Small intestine (tissue), 7 donors: ENCODE measurements at regions not wholly inside any gene's neighbourhood (a gene's known extent, or its start where the extent isn't known, plus 50 kb on each side); places are given as distances from the start of the nearest gene placed in this dataset.
"Not testable (repeated sequence)": the region's sequence is repeated elsewhere in the genome, so short reads cannot be mapped to it uniquely, and the experiment has no call there.

ENCODE experiments used
- DNase-seq, 2 donors: peaks; one replicate each; pipeline versions ENCODE4 v3.0.0 to v3.0.0-alpha.2; 2013
- FAIRE-seq: peaks from 2 replicates; lab custom pipeline; 2012; peaks lifted over from hg19 to GRCh38; lab: Jason Lieb, UNC
- H3K27ac ChIP-seq, 3 donors: one replicate each; pipeline ENCODE4 v1.5.1; 2013; ENCODE audit warnings: low read length in 2 of 3, mild to moderate bottlenecking in 2 of 3, control low read depth in 1 of 3, inconsistent platforms in 1 of 3, low read depth in 1 of 3, moderate library complexity in 1 of 3
- H3K27me3 ChIP-seq, 3 donors: one replicate each; pipeline ENCODE4 v1.6.1; 2013; ENCODE audit warnings: low read length in 3 of 3, inconsistent platforms in 1 of 3; ENCODE audit not compliant: control insufficient read depth in 3 of 3, insufficient read depth in 3 of 3
- H3K36me3 ChIP-seq, 3 donors: one replicate each; pipeline ENCODE4 v1.6.1; 2013; ENCODE audit warnings: low read length in 3 of 3, inconsistent platforms in 1 of 3, low read depth in 1 of 3, mild to moderate bottlenecking in 1 of 3, moderate library complexity in 1 of 3; ENCODE audit not compliant: control insufficient read depth in 3 of 3, insufficient read depth in 2 of 3
- H3K4me1 ChIP-seq, 3 donors: one replicate each; pipeline ENCODE4 v1.6.1; 2013; ENCODE audit warnings: low read length in 2 of 3, inconsistent platforms in 1 of 3, low read depth in 1 of 3, mild to moderate bottlenecking in 1 of 3, moderate library complexity in 1 of 3; ENCODE audit not compliant: control insufficient read depth in 3 of 3, insufficient read depth in 2 of 3
- H3K4me3 ChIP-seq, 3 donors: one replicate each; pipeline ENCODE4 v1.5.1; 2013; ENCODE audit warnings: low read length in 3 of 3, control low read depth in 1 of 3, inconsistent platforms in 1 of 3, low read depth in 1 of 3, mild to moderate bottlenecking in 1 of 3, moderate library complexity in 1 of 3
- H3K9me3 ChIP-seq, 2 donors: one replicate each; pipeline ENCODE4 v1.6.1; 2013; ENCODE audit warnings: low read depth in 1 of 2, low read length in 1 of 2; ENCODE audit not compliant: control insufficient read depth in 2 of 2, insufficient read depth in 1 of 2
- WGBS, 3 donors: extraction: QIAGEN DNeasy Blood & Tissue Kit; methylation state at CpG; one replicate each; pipeline ENCODE4 v1.1.7; 2013; 5-methylcytosine and 5-hydroxymethylcytosine counted together
- donor health status: healthy with polysubstance abuse.
- donor health status: control.
- donor health status: control.
- donor health status: Bipolar disorder and iron deficiency.
- donor health status: healthy.

GRCh38 chr2:131829456-131830241, 302.0 kb downstream of the CCDC74A start:
- not testable (repeated sequence) for H3K4me1 ChIP-seq, H3K27me3 ChIP-seq, FAIRE-seq, H3K27ac ChIP-seq, DNase-seq, H3K36me3 ChIP-seq, H3K9me3 ChIP-seq, H3K4me3 ChIP-seq
- 28 to 33% (median 29%) methylated on average over 79 to 101 of the region's 101 CpGs for WGBS, 3 donors

GRCh38 chr2:131830242-131830945, 302.7 kb downstream of the CCDC74A start:
- WGBS, 3 donors = 49 to 60% (median 54%) methylated on average over 35 to 44 of the region's 45 CpGs

GRCh38 chr2:131830946-131831310, 303.2 kb downstream of the CCDC74A start:
- not testable (repeated sequence) for H3K4me3 ChIP-seq, H3K27ac ChIP-seq, H3K4me1 ChIP-seq, FAIRE-seq, DNase-seq, H3K9me3 ChIP-seq, H3K27me3 ChIP-seq, H3K36me3 ChIP-seq
- WGBS, 3 donors = 86 to 93% (median 88%) methylated on average over 7 to 10 of the region's 10 CpGs

More at GRCh38 chr2:131830242-131830945, 302.7 kb downstream of the CCDC74A start:
- H3K4me3 ChIP-seq, FAIRE-seq, H3K27me3 ChIP-seq, H3K4me1 ChIP-seq, DNase-seq, H3K9me3 ChIP-seq, H3K36me3 ChIP-seq, H3K27ac ChIP-seq: not testable (repeated sequence)

- H3K36me3 ChIP-seq, FAIRE-seq, H3K27me3 ChIP-seq, DNase-seq, H3K27ac ChIP-seq, H3K4me1 ChIP-seq, H3K9me3 ChIP-seq, H3K4me3 ChIP-seq: not testable (repeated sequence)
- WGBS, 3 donors = 23 to 58% (median 52%) methylated on average over 17 to 25 of the region's 25 CpGs
These were observed 303.9 kb downstream of the CCDC74A start for GRCh38 chr2:131831450-131832208.

- H3K4me3 ChIP-seq, DNase-seq, H3K27me3 ChIP-seq, H3K36me3 ChIP-seq, H3K4me1 ChIP-seq, H3K27ac ChIP-seq, FAIRE-seq, H3K9me3 ChIP-seq: not testable (repeated sequence)
- 84 to 90% (median 86%) methylated on average over 6 to 10 of the region's 10 CpGs for WGBS, 3 donors
These were observed 304.6 kb downstream of the CCDC74A start for GRCh38 chr2:131832209-131832780.

- H3K9me3 ChIP-seq, H3K27me3 ChIP-seq, H3K36me3 ChIP-seq, FAIRE-seq, H3K4me3 ChIP-seq, H3K27ac ChIP-seq, DNase-seq, H3K4me1 ChIP-seq: not testable (repeated sequence)
- 37 to 47% (median 45%) methylated on average over 2 to 4 of the region's 4 CpGs for WGBS, 3 donors
These were observed 305.2 kb downstream of the CCDC74A start for GRCh38 chr2:131832917-131833316.

GRCh38 chr2:131833367-131834202, 305.9 kb downstream of the CCDC74A start:
- H3K27ac ChIP-seq, FAIRE-seq, H3K27me3 ChIP-seq, H3K4me3 ChIP-seq, H3K4me1 ChIP-seq, DNase-seq, H3K9me3 ChIP-seq, H3K36me3 ChIP-seq: not testable (repeated sequence)
- WGBS, 3 donors = 78 to 85% (median 79%) methylated on average over 20 to 24 of the region's 24 CpGs
